Activated CD8-positive, alpha-beta T cell treated with anti-CD3 and anti-CD28 coated beads for 36 hours (primary cell): ENCODE measurements at regions not wholly inside any gene's neighbourhood (a gene's known extent, or its start where the extent isn't known, plus 50 kb on each side); places are given as distances from the start of the nearest gene placed in this dataset.

Experiments
- ATAC-seq: fragments of 200-7000 bp; cut with Tn5 transposase; one replicate; pipeline ENCODE4 v1.10.0; 2021; ENCODE audit warnings: mild to moderate bottlenecking, moderate library complexity
- CTCF ChIA-PET: fragments of 350-600 bp; sonication (Branson Sonifier 250); formaldehyde crosslinking; loops from one replicate; lab custom pipeline; 2021; ENCODE audit warnings: antibody characterized with exemption; lab: Charles Lee
- POLR2A ChIA-PET: fragments of 350-600 bp; sonication (Branson Sonifier 250); formaldehyde crosslinking; loops from one replicate; lab custom pipeline; 2021; ENCODE audit warnings: antibody characterized with exemption; lab: Charles Lee
- DNase-seq: peaks from one replicate; pipeline ENCODE4 v3.0.0-alpha.2; 2020
- H3K27ac Mint-ChIP-seq: one replicate; pipeline ENCODE4 v1.8.0; 2021; ENCODE audit warnings: mild to moderate bottlenecking, mixed read lengths
- H3K27me3 Mint-ChIP-seq: one replicate; pipeline ENCODE4 v1.8.0; 2021; ENCODE audit warnings: mixed read lengths
- H3K36me3 Mint-ChIP-seq: one replicate; pipeline ENCODE4 v1.8.0; 2021; ENCODE audit warnings: low read depth, mixed read lengths
- H3K4me1 Mint-ChIP-seq: one replicate; pipeline ENCODE4 v1.8.0; 2021; ENCODE audit warnings: low read depth, mixed read lengths
- H3K4me3 Mint-ChIP-seq: one replicate; pipeline ENCODE4 v1.8.0; 2021; ENCODE audit warnings: mild to moderate bottlenecking, moderate library complexity, mixed read lengths
- H3K9me3 Mint-ChIP-seq: one replicate; pipeline ENCODE4 v1.8.0; 2021; ENCODE audit warnings: mixed read lengths
- CTCF ChIP-seq: fragments of 200-600 bp; IDR thresholded peaks from one replicate; pipeline ENCODE4 v1.8.0; 2022; ENCODE audit warnings: antibody characterized with exemption, mild to moderate bottlenecking
- intact Hi-C: fragments of 100-400 bp; cut with micrococcal nuclease; formaldehyde crosslinking; loops from one replicate; pipeline ENCODE4 v1.10.0; 2022

GRCh38 chr14:62244221-62244620 is 482.0 kb downstream of the SNAPC1 start:
- POLR2A ChIA-PET: no interaction called here
- H3K27ac Mint-ChIP-seq: no peak overlapping the region
- H3K4me3 Mint-ChIP-seq: no peak overlapping the region
- intact Hi-C loops: no loop called here
- DNase-seq (no peak), ATAC-seq (no peak)
- H3K27me3 Mint-ChIP-seq: peaks cover 3% of the 10 kb centered on the region
- CTCF ChIA-PET: no interaction called here
- peaks cover 3% of the 10 kb centered on the region for H3K9me3 Mint-ChIP-seq
- no peaks in the 10 kb centered on the region for H3K4me1 Mint-ChIP-seq
- H3K36me3 Mint-ChIP-seq: no peaks in the 10 kb centered on the region
- TF ChIP-seq CTCF: no peak

GRCh38 chr14:62247266-62247665 is 485.0 kb downstream of the SNAPC1 start:
- ChIA-PET CTCF (no interaction called here), POLR2A (no interaction called here)
- peaks cover 3% of the 10 kb centered on the region for H3K9me3 Mint-ChIP-seq
- DNase-seq (no peak), ATAC-seq (no peak)
- H3K27me3 Mint-ChIP-seq: peaks cover under 1% of the 10 kb centered on the region
- no peak overlapping the region for H3K4me3 Mint-ChIP-seq
- no peaks in the 10 kb centered on the region for H3K4me1 Mint-ChIP-seq
- no peaks in the 10 kb centered on the region for H3K36me3 Mint-ChIP-seq
- TF ChIP-seq CTCF: no peak
- no peak overlapping the region for H3K27ac Mint-ChIP-seq
- intact Hi-C loops: no loop called here

GRCh38 chr14:62251237-62251636 is 489.0 kb downstream of the SNAPC1 start:
- ATAC-seq (no peak), DNase-seq (no peak)
- Mint-ChIP-seq H3K4me3 (no peak overlapping the region), H3K9me3 (no peaks in the 10 kb centered on the region), H3K4me1 (no peaks in the 10 kb centered on the region), H3K27me3 (peaks cover 1% of the 10 kb centered on the region), H3K27ac (no peak overlapping the region), H3K36me3 (no peaks in the 10 kb centered on the region)
- ChIA-PET POLR2A (no interaction called here), CTCF (no interaction called here)
- intact Hi-C loops: no loop called here
- TF ChIP-seq CTCF: no peak

- DNase-seq: no peak
- Mint-ChIP-seq H3K27me3 (peaks cover 3% of the 10 kb centered on the region), H3K4me1 (no peaks in the 10 kb centered on the region), H3K36me3 (no peaks in the 10 kb centered on the region), H3K27ac (no peak overlapping the region), H3K4me3 (no peak overlapping the region), H3K9me3 (no peaks in the 10 kb centered on the region)
- POLR2A ChIA-PET: no interaction called here
- CTCF ChIA-PET: no interaction called here
- no peak for ATAC-seq
- TF ChIP-seq CTCF: no peak
- intact Hi-C loops: no loop called here
These were observed 491.0 kb downstream of the SNAPC1 start for GRCh38 chr14:62253171-62253570.

- Mint-ChIP-seq H3K4me3 (no peak overlapping the region), H3K27me3 (peaks cover 3% of the 10 kb centered on the region), H3K27ac (no peak overlapping the region), H3K4me1 (no peaks in the 10 kb centered on the region), H3K9me3 (no peaks in the 10 kb centered on the region), H3K36me3 (no peaks in the 10 kb centered on the region)
- CTCF ChIA-PET: no interaction called here
- DNase-seq (no peak), ATAC-seq (no peak)
- POLR2A ChIA-PET: no interaction called here
- no peak for TF ChIP-seq CTCF
- intact Hi-C loops: no loop called here
These were observed 491.7 kb downstream of the SNAPC1 start for GRCh38 chr14:62253911-62254310.
